ENCODE measurements at regions not wholly inside any gene's neighbourhood (a gene's known extent, or its start where the extent isn't known, plus 50 kb on each side); places are given as distances from the start of the nearest gene placed in this dataset.
A peak's percentile ranks its signal among the peaks of the same experiment; 100 is the strongest.

- DNase-seq (ENCODE audit: insufficient read length, low spot score) (no peak), FAIRE-seq (no peak)
Measured at GRCh38 chr6:121020656-121021055, 313.6 kb downstream of the TBC1D32 start.

- DNase-seq (ENCODE audit: insufficient read length, low spot score): no peak
Measured at GRCh38 chr6:121008553-121008952, 325.7 kb downstream of the TBC1D32 start.

GRCh38 chr6:121006024-121006423 is 328.3 kb downstream of the TBC1D32 start:
- no peak for DNase-seq (ENCODE audit: insufficient read length, low spot score)
- no peak for FAIRE-seq

More at GRCh38 chr6:121008553-121008952, 325.7 kb downstream of the TBC1D32 start:
- no peak for FAIRE-seq

GRCh38 chr6:121000381-121000780 is 333.9 kb downstream of the TBC1D32 start:
- FAIRE-seq: no peak
- DNase-seq (ENCODE audit: insufficient read length, low spot score): no peak

- FAIRE-seq: no peak
- no peak for DNase-seq (ENCODE audit: insufficient read length, low spot score)
Measured at GRCh38 chr6:120996340-120996739, 337.9 kb downstream of the TBC1D32 start.

GRCh38 chr6:120994573-120994967 is 339.7 kb downstream of the TBC1D32 start:
- FAIRE-seq (no peak), DNase-seq (ENCODE audit: insufficient read length, low spot score) (no peak)

GRCh38 chr6:120993929-120994572 is 340.2 kb downstream of the TBC1D32 start:
- DNase-seq (ENCODE audit: insufficient read length, low spot score): no peak
- no peak for FAIRE-seq

GRCh38 chr6:120992257-120992656 is 342.0 kb downstream of the TBC1D32 start:
- no peak for FAIRE-seq
- no peak for DNase-seq (ENCODE audit: insufficient read length, low spot score)

- FAIRE-seq: no peak
Measured at GRCh38 chr6:120990866-120991265, 343.4 kb downstream of the TBC1D32 start.

GRCh38 chr6:120981835-120982234 is 352.4 kb downstream of the TBC1D32 start:
- FAIRE-seq (no peak), DNase-seq (ENCODE audit: insufficient read length, low spot score) (no peak)

More at GRCh38 chr6:120990866-120991265, 343.4 kb downstream of the TBC1D32 start:
- DNase-seq (ENCODE audit: insufficient read length, low spot score): no peak

GRCh38 chr6:120966321-120966720 is 368.0 kb downstream of the TBC1D32 start:
- DNase-seq (ENCODE audit: insufficient read length, low spot score) (no peak), FAIRE-seq (no peak)

GRCh38 chr6:120965814-120966213 is 368.5 kb downstream of the TBC1D32 start:
- FAIRE-seq (no peak), DNase-seq (ENCODE audit: insufficient read length, low spot score) (no peak)

GRCh38 chr6:120960761-120961160 is 373.5 kb downstream of the TBC1D32 start:
- DNase-seq (ENCODE audit: insufficient read length, low spot score) (no peak), FAIRE-seq (no peak)

- DNase-seq (ENCODE audit: insufficient read length, low spot score) (no peak), FAIRE-seq (no peak)
Measured at GRCh38 chr6:120954111-120954510, 380.2 kb downstream of the TBC1D32 start.

GRCh38 chr6:120951258-120951657 is 383.0 kb downstream of the TBC1D32 start:
- FAIRE-seq: peak; percentile 31
- DNase-seq (ENCODE audit: insufficient read length, low spot score): no peak

GRCh38 chr6:120947111-120947510 is 387.2 kb downstream of the TBC1D32 start:
- FAIRE-seq (no peak), DNase-seq (ENCODE audit: insufficient read length, low spot score) (no peak)

- FAIRE-seq: peak; percentile 48
- DNase-seq (ENCODE audit: insufficient read length, low spot score): no peak
Measured at GRCh38 chr6:120945905-120946594, 388.2 kb downstream of the TBC1D32 start.

GRCh38 chr6:120938876-120939472 is 395.3 kb downstream of the TBC1D32 start:
- FAIRE-seq (peak; percentile 93), DNase-seq (ENCODE audit: insufficient read length, low spot score) (peak; percentile 24)

GRCh38 chr6:120938164-120938875 is 396.0 kb downstream of the TBC1D32 start:
- DNase-seq (ENCODE audit: insufficient read length, low spot score) (no peak), FAIRE-seq (peak; percentile 52)

- DNase-seq (ENCODE audit: insufficient read length, low spot score): no peak
Measured at GRCh38 chr6:120935908-120936307, 398.4 kb downstream of the TBC1D32 start.

GRCh38 chr6:120935016-120935415 is 399.3 kb downstream of the TBC1D32 start:
- no peak for DNase-seq (ENCODE audit: insufficient read length, low spot score)
- FAIRE-seq: no peak

More at GRCh38 chr6:120935908-120936307, 398.4 kb downstream of the TBC1D32 start:
- peak; percentile 60 for FAIRE-seq
